HG02885 (cell line): ENCODE measurements at regions not wholly inside any gene's neighbourhood (a gene's known extent, or its start where the extent isn't known, plus 50 kb on each side); places are given as distances from the start of the nearest gene placed in this dataset.
A peak's percentile ranks its signal among the peaks of the same experiment; 100 is the strongest.
"Not testable (repeated sequence)": the region's sequence is repeated elsewhere in the genome, so short reads cannot be mapped to it uniquely, and the experiment has no call there.

Source experiments
- ATAC-seq: cut with Tn5 transposase; IDR thresholded peaks from one replicate; pipeline ENCODE4 v1.9.1; 2021; ENCODE audit warnings: mild to moderate bottlenecking; ENCODE audit not compliant: unreplicated experiment, poor library complexity

DNA sequence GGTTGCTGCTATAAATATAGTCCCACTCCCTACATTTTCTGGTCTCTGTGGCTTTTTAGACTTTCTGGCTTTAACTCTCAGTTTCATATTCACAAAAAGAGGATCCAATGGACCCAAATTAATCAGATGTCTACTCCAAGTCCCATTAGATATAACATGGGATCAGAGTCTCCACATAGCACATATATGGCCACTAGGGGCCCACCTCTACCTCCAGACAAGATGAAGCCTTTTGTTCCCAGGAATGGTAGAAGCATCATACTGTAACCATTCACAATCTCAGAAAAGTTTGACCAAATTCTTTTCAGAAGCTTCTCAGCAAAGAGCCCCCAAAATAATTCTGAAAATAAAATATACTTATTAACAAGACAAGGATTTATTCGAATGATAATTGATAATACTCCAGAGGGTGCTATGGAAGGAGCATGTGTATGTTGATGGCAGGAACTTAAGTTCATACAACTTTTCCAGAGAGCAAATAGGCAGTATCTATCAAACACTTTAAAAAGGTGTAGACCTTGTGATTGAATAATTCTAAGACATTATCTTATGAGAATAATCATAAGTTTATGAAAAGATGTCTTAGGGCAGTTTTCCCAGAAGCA is 382.3 kb upstream of the CRIM1 start:
- ATAC-seq: peak; percentile 87

DNA sequence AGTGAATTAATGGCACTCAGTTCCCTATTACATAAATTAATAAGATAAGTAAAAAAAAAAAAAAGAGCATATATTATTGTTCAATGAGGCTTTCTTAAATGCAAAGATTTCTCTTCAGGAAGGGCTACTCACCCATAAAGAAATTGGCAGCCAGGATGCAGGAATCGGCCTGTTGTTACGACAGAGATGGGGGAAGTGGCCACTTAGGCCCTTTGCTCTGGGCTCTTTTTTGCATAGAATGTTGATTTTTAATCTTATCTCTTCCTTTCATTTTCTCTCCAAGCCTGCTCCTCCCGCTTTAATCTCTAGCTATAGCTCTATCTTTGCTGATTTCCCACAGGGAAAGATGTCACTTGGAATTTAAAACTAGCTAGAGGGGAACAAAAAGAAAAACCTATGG is 391.8 kb upstream of the CRIM1 start:
- ATAC-seq: no peak

DNA sequence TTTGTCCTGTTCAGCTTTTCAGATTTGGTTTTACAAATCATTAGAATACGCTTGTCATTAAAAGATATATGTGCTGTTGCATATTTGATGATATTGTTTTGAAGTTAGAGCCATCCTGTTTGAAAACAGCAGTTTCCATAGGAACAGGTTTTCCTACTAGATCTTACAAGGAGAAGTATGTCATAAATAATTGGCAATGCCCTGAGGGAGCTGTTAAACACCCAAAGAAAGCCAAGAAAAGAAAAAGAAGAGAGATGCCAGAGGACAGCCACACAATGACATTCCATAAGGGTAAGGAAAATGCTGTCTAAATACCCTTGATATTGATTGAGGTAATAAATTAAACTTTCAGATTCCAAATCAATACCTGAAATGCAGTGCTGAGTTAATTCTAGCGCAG is 392.2 kb upstream of the CRIM1 start:
- ATAC-seq: no peak

DNA sequence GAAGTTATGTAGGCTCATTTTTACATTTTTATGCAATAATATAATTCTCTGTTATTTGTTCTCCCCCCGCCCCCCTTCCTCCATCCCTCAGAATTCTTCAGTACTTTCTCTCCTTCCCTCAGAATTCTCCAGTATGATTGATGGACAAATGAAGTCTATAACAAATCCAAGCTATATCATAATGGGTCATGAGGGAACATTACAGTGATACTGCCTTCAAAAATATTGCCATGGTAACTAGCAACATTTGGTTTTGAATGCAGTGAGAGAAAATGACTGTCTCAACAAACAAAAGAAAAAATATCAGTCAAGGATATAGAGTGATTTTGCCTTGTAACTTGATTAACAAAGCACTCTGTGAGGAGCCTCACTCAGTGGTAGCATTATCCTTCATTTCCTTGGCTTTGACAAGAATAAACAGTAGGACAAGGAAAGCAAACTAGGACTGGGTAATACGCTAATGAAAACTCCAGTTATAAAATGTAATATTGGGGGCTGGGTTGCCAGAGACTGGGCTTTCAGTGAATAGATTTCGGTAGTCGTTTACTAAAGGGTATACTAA is 392.9 kb upstream of the CRIM1 start:
- ATAC-seq: no peak

DNA sequence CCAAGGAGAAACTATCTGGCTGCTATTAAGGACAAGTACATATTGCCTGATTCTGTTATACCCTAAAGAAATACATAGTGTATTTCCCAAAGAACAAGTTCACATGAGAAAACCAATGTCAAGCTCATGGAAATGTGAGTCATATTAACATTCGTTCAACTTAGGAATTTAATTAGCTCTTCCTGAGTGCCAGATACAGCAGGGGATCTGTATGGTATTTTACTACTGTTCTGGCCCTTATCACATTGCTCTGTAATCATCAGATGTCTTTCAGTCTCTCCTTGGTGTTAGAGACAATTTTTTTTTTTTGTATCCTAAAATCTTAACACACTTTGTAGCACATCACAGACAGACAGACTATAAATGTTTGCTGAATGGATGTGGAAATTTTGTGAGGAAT is 395.0 kb upstream of the CRIM1 start:
- ATAC-seq: no peak

DNA sequence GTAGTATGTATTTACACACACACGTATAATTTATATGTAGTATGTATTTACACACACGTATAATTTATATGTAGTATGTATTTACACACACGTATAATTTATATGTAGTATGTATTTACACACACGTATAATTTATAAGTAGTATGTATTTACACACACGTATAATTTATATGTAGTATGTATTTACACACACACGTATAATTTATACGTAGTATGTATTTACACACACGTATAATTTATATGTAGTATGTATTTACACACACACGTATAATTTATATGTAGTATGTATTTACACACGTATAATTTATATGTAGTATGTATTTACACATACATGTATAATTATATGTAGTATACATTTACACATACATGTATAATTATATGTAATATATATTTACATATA is 398.5 kb upstream of the CRIM1 start:
- ATAC-seq: not testable (repeated sequence)

DNA sequence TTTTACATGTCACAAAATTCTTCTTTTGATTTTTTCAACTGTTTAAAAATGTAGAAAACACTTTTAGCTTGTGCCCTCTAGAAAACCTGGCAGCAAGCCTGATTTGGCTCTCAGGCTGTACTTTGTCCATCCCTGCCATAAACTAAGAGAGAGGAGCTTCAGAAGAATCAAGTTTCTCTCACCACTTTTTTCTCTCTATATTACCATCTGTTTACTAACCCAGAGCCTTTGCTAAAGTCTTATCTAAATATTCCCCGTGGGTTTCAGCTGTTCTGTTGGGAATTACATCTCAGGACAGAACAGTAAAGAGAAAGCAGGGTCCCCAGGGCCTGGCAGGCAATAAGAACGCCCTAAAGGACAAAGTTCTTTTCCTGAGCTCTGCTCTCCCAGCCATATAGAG is 409.1 kb upstream of the CRIM1 start:
- ATAC-seq: no peak

DNA sequence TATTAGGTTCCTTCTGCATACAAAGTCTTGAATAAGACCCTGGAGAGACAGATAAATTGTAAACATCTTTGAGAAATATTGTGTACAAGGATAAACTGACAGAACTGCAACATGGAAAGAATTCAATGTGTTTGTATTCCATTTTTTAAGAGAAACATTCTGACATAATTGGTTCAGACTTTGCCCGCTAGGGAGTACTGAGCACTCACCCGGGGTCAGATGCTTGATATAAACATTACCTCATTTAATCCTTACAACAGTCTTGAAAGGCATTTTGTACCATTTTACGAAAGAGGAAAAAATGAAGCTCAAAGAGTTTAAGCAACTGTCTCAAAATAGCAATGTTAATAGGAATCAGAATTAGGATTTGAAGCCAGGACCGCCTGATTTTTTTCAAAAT is 416.7 kb upstream of the CRIM1 start:
- ATAC-seq: no peak

DNA sequence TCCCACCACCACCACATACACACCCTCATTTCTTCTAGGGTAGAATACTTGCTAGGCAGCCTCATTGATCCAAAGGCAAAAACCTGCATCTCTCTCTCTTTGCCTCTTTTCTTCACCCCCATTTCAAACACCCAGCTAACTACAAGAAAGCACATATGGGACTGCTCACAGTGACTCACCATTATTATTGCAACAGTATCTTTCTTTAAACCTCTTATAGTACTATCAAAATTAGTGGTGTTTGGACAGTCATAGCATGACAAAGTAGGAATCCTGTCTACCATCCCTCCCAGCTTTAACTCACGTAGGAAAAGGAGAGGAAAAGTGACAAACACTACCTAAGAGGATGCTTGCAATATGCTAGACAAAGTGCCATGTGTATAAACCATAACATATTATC is 422.5 kb upstream of the CRIM1 start:
- no peak for ATAC-seq

DNA sequence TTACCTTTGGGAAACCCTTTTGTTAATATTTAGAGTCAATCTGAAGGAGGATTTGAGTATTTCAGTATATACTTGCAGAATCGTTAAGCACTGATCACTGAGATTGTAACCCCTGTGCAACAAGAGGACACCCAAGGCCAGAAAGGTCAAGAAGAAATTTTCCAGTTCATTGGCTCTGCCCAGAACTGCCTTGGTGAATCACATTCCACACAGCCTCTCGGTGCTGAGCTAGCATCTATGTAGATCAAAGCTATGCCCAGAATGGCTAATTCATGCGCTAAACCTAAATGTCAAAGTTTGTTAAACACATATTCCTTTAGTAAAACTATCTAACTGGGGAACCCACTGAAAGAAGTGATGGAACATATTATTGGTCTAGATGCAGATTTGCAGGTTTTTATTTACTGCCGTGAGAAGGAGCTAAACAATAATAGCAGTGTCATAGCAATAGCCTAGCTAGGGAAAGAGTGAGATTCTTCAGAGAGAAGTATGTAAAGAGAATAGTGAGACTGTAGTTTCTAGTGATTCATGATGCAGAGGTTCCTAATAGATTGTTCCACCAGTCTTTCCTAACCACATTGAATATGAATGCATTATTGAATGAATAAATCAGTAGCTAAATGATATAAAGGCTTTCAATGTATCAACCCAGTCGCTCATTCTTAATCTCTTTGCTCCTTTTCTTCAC is 423.2 kb upstream of the CRIM1 start:
- ATAC-seq: no peak

DNA sequence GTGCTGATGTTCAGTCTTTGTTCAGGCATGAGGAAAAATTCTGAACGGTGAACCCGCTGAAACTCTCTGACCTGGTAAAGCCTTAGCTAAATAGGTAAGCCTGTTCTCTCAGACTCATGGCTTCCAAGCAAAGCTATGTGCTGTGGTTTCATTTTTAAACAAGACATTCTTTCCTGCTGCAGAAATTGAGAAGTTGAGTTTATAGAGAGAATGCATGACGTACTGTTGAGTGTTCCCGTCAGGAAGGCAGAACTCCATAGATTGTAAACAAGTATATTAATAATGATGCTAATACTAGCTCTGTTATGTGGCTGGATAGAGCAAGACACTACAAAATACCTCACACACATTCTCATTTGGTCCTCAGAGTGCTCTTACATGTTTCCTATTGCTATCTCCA is 424.0 kb upstream of the CRIM1 start:
- no peak for ATAC-seq

DNA sequence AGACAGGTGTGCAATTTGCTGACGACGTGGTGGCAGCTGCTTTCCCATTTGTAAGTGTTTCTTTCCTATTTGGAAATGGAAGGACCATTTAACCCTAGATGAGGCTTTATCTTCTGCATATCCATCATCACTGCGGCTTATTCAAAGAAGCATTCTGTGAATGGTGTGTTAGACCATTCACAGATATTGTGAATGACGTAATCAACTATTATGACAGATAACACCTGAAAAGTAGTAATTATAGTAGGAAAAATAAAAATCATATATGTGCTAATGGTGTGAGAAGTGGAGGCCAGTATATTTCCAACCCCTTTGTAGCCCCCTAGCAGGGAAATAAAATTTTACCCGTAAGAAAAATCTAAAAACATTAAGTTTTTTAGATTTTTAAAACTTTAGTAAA is 424.5 kb upstream of the CRIM1 start:
- ATAC-seq: no peak

DNA sequence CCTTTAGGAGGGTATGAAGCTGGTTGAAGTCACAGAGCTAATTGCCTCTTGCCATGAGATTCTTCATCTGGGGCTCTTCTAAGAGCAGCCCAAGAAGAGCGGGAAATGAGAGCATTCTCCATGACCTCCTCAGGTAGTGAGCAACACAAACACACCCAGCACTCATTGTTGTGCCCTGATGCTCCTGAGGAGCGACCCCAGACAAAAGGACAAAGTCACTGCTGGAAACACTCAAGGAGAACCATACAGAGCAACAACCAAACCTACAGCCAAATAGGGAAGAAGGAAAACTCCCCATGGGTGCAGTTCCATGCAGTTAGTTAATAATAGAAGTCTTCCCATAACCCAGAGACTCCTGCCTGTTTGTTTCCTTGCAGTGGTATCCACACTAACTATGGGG is 426.0 kb upstream of the CRIM1 start:
- no peak for ATAC-seq

DNA sequence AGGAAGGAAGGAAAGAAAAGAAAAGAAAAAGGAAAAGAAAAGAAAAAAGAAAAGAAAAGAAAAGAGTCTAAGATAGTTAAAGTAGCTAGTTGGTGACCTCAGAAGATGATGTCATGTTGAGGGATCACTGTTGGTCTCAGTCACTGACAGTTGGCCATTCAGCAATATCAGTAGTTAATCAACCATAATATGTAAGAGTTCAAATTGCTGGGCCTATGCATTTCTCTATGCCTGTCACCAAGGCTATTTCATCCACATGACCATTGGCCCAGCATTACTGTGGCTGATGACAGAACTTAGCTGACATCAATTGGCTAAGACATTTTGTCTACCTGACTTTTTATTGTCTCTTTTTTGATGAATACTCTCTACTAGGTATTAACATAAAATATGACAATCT is 435.5 kb upstream of the CRIM1 start:
- ATAC-seq: no peak

DNA sequence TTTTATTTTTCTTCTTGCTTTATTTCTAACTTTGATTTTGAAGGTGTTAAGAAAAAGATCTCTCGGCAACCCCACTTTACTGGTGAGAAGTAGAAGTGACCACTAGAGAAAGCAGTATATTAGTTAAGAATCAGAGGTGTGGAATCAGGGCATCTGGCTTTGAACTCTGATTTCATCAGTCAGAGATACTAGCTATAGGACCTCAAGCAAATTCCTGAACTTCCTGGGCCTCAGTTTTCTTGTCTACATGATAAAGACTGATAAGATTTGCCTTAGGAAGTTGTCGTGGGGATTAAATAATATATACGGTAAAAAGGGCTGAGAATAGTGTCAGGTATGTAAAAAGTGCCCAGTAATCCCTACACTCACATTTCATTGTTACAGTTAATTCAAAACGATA is 440.3 kb upstream of the CRIM1 start:
- no peak for ATAC-seq

DNA sequence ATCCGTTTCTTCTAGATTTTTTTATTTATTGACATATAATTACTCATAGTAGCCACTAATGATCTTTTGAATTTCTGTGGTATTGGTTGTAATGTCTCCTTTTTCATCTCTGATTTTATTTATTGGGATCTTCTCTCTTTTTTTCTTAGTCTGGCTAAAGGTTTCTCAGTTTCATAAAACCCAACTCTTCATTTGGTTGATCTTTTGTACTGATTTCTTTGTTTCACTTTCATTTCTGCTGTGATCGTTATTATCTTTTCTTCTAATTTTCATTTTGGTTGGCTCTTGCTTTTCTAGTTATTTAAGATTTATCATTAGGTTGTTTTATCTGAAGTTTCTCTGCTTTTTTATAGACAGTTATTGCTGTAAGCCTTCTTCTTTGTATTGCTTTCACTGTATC is 463.6 kb upstream of the CRIM1 start:
- no peak for ATAC-seq

DNA sequence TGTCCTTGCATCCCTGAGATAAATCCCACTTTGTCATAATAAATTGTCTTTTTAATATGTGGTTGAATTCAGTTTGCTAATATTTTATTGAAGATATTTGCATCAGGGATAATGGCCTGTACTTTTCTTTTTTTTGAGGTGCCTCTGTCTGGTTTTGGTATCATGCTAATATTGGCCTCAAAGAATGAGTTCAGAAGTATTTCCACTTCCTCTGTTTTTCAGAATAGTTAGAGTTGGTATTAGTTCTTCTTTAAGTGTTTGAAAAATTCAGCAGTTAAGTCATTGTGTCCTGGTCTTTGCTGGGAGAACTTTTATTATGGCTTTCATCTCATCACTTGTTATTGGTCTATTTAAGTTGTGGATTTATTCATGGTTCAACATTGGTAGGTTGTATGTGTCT is 464.1 kb upstream of the CRIM1 start:
- ATAC-seq: no peak

DNA sequence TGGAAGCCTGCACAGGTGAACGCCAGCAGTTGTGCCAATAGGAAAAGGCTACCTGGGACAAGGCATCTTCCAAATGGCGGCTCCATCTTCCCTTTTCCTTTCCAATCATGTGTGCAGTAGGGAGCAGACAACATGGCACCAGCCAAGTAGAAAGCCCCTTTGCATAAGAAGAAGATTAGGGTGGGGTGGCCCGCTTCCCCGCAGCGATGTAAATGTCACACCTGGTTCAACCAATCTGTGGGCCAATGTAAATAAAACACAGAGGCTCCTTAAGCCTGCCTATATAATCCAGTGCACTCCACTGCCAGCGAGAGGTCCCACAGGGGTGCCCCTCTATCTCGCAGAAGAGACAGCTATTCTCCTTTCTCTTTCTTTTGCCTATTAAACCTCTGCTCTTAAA is 468.4 kb upstream of the CRIM1 start:
- ATAC-seq: no peak

DNA sequence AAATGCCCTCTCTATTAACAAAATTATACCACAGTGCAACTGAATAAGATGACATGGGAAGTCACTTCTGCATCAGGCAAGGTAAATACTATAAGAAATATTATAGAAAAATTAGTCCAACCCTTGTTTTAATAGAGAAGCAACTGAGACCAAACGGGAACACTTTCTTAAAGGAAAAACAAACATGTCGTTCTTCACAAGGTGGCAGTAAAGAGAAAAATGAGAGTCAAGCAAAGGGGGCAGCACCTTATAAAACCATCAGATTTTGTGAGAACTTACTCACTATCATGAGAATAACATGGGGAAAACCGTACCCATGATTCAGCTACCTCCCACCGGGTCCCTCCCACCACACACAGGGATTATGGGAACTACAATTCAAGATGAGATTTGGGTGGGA is 481.7 kb upstream of the CRIM1 start:
- no peak for ATAC-seq

DNA sequence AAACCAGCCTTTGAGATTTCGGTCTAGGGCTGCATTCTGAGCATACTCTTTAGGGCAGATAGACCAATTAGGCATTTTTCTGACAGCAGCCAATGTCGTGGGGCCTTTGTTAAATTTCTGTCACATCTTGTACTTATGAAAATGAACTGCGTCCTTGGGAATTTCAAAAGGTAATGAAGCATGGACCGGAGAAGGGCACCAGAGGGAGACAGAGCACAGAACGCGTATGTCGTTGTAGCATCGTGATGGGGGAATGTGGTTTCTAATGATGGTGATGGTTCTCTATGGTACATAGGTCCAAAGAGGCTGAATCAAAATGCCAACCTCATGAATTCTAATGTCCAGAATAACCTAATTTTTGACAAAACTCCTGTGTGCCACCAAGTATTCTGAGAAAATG is 483.9 kb upstream of the CRIM1 start:
- no peak for ATAC-seq

DNA sequence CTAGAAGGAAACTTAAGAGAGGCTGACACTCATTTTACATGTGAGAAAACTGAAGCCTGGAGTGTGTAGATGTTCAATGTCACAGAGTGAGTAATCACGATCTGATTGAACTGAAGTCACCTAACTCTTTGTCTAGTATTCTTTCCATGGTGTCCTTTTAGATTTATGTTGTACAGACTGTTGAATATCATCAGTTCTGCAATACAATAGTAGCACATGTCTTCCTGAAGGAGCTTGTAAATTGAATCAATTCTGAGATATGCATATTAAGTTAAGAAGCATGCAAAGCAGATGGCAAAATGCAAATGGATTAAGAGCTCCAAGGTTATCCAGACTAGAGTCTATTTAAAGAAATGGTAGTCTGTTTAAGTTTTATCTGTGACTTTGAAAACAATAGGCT is 484.9 kb upstream of the CRIM1 start:
- ATAC-seq: no peak

DNA sequence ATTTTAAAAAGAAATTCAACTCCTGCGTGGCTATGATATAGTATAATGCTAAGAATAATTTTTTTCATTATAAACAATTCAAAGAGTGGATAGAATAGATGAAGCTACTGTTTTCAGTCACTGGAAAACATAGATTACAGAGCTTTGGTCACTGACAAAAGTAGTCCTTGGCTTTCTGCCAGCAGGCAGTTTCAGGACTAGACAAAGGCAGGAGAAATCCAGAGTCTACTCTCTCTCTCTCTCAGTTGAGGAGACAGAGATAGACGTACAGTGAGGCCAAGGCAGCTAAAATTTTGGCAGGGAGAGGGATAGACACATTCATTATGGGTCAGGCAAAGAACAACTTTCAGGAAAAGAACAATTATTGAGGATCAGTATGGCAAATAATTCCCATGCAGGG is 491.4 kb upstream of the CRIM1 start:
- ATAC-seq: no peak
